GM23248 (cell line): ENCODE measurements at regions not wholly inside any gene's neighbourhood (a gene's known extent, or its start where the extent isn't known, plus 50 kb on each side); places are given as distances from the start of the nearest gene placed in this dataset.

Source experiments
- EZH2 ChIP-seq: fragments of 200-600 bp; sonication (generic); IDR thresholded peaks from 2 replicates; pipeline ENCODE4 v1.6.1; 2018; ENCODE audit warnings: antibody characterized with exemption, mild to moderate bottlenecking; ENCODE audit not compliant: insufficient read depth, poor library complexity, severe bottlenecking
- EZH2phosphoT487 ChIP-seq: fragments of 200-600 bp; sonication (generic); IDR thresholded peaks from 2 replicates; pipeline ENCODE4 v1.6.1; 2018; ENCODE audit warnings: antibody characterized with exemption, moderate library complexity, mild to moderate bottlenecking, low read depth; ENCODE audit not compliant: insufficient read depth

GRCh38 chr2:6036211-6036610, 344.0 kb downstream of the SOX11 start:
- TF ChIP-seq EZH2 = no peak
- no peak for TF ChIP-seq EZH2phosphoT487
